C4-2B (cell line): ENCODE measurements at regions not wholly inside any gene's neighbourhood (a gene's known extent, or its start where the extent isn't known, plus 50 kb on each side); places are given as distances from the start of the nearest gene placed in this dataset.

ENCODE experiments used
- ZFX ChIP-seq: fragments of 450-650 bp; IDR thresholded peaks from 2 replicates; pipeline ENCODE4 v1.6.1; 2017
- TF ChIP-seq, protein P1 (sequence below): fragments of 450-650 bp; conservative IDR thresholded peaks from 2 replicates; pipeline ENCODE4 v1.5.1; 2017; ENCODE audit warnings: mild to moderate bottlenecking

DNA sequence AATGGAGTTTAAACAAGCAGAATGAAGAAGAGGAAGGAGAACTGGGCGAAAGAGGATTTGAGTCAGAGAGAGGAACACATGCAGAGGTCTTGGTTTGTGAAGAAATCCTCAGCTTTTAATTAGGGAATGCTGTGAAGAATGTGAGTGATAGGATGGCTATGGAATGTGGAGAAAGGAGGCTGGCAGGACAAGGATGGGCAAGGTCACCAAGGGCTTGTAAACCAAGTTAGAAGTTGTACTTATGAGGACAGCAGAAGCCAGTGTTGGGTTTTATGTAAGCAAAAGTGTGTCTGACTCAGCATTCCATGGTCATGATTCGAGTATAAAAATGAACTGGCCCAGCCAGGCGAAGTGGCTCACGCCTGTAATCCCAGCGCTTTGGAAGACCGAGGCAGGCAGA lies 60.0 kb upstream of the IL12A start:
- TF ChIP-seq, protein P1, sequence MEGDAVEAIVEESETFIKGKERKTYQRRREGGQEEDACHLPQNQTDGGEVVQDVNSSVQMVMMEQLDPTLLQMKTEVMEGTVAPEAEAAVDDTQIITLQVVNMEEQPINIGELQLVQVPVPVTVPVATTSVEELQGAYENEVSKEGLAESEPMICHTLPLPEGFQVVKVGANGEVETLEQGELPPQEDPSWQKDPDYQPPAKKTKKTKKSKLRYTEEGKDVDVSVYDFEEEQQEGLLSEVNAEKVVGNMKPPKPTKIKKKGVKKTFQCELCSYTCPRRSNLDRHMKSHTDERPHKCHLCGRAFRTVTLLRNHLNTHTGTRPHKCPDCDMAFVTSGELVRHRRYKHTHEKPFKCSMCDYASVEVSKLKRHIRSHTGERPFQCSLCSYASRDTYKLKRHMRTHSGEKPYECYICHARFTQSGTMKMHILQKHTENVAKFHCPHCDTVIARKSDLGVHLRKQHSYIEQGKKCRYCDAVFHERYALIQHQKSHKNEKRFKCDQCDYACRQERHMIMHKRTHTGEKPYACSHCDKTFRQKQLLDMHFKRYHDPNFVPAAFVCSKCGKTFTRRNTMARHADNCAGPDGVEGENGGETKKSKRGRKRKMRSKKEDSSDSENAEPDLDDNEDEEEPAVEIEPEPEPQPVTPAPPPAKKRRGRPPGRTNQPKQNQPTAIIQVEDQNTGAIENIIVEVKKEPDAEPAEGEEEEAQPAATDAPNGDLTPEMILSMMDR = no peak
- no peak for TF ChIP-seq ZFX
